Fibroblast of lung (primary cell): ENCODE measurements at regions not wholly inside any gene's neighbourhood (a gene's known extent, or its start where the extent isn't known, plus 50 kb on each side); places are given as distances from the start of the nearest gene placed in this dataset.

Source experiments
- CTCF ChIP-seq, 2 donors: IDR thresholded peaks in 1 of 2; conservative IDR thresholded peaks in 1 of 2; 1 replicate in 1 of 2; 2 replicates in 1 of 2; pipeline ENCODE4 v1.5.1; 2011 to 2012; ENCODE audit warnings: low read length in 2 of 2, control low read depth in 1 of 2, inconsistent platforms in 1 of 2, low read depth in 1 of 2, mild to moderate bottlenecking in 1 of 2
- EZH2 ChIP-seq: IDR thresholded peaks from 2 replicates; pipeline ENCODE4 v1.5.1; 2012; ENCODE audit warnings: low read length, control low read depth, mild to moderate bottlenecking; ENCODE audit errors: missing control alignments

DNA sequence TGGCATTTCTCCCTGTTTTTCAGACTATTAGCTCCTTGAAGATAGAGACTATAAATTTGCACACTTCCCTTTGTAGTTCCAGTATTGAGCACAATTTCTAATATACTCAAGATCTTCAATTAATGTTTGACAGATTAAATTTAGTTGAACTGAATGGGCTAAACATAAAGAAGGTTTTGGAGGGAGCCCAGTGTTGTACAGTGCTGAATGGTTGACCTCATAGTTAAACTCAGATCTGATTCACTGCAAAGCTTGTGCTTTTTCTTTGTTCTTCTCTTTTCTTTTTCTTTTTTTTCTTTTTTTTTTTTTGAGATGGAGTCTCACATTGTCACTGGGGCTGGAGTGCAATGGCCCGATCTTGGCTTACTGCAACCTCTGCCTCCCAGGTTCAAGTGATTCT is 411.7 kb upstream of the ZNF462 start:
- no peak for TF ChIP-seq CTCF (conservative IDR thresholded peaks at IDR 0.05 in 1 of 2, IDR thresholded peaks at IDR 0.05 in 1 of 2; ENCODE audit: low read depth in 1 of 2, low read length in 2 of 2)
- TF ChIP-seq EZH2 = no peak
